GM10266 (cell line): ENCODE measurements at regions not wholly inside any gene's neighbourhood (a gene's known extent, or its start where the extent isn't known, plus 50 kb on each side); places are given as distances from the start of the nearest gene placed in this dataset.

Experiments used
- DNase-seq: peaks from one replicate; pipeline ENCODE4 v3.0.0; 2012; ENCODE audit errors: extremely low spot score
- CTCF ChIP-seq: IDR thresholded peaks from 2 replicates; pipeline ENCODE4 v1.5.1; 2012; ENCODE audit warnings: mild to moderate bottlenecking, low read depth; ENCODE audit not compliant: control insufficient read depth, insufficient read depth; ENCODE audit errors: missing control alignments

DNA sequence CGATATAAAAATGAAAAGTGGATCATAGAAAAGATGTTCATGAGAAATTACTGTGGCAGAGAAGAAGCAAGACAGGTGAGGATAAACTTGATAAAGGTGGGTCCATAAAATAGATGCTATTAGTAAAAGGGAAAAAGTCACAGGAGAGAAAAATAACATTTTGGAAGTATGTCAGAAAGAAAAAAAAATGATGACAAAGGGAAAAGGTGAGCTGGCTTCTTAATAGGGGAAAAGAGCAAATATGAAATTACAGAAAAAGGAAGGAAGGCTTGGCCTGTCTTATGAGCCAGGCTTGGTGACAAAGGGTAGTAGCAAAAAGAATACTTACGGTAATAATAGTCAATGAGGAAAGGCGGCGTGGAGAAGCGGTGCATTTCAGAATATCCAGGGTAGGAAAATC is 386.1 kb downstream of the RWDD3 start:
- no peak for DNase-seq
- no peak for TF ChIP-seq CTCF

DNA sequence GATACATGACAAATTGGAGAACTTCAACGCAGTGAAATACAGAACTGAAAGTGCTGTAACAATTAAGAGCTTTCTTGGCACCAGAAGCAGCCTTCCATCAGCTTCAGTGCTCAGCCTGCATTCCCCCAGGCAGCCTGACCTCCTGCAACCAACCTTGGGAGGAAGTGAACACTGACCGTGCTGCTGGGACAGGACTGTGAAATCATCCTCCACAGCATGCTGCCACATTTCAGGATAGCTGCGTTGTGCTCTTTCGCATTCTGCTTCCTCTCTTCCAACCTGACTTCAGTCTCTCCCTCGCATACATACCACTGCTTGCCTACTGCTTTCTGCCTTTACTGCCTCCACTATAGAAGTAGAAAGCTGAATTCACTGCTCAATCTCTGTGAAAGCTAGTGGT is 388.6 kb downstream of the RWDD3 start:
- no peak for DNase-seq
- TF ChIP-seq CTCF: no peak

- no peak for TF ChIP-seq CTCF
Observed at GRCh38 chr1:95625224-95625623, 391.2 kb downstream of the RWDD3 start.

GRCh38 chr1:95627244-95627643 is 393.2 kb downstream of the RWDD3 start:
- no peak for DNase-seq
- TF ChIP-seq CTCF: no peak

More at GRCh38 chr1:95625224-95625623, 391.2 kb downstream of the RWDD3 start:
- no peak for DNase-seq

- no peak for TF ChIP-seq CTCF
- DNase-seq: no peak
Observed at GRCh38 chr1:95631695-95632094, 397.7 kb downstream of the RWDD3 start.

DNA sequence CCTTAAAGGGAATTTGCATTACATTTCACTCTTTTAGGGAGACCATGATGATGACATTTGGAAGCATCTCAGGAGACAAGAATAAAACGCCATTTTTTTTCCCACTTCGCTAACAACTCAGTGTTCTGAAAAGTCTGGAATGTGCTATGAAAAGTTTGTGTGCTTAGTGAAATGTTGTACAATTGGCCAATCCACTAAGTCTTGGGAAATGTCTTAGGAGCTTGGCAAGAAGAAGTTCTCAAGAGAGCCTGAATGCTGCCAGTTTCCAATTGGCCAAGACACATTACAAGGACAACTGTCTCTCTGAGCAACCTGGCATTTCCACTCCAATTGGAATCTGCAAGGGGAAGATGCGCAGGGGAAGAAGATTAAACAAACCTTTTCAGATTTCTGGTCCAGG is 401.8 kb downstream of the RWDD3 start:
- no peak for DNase-seq
- no peak for TF ChIP-seq CTCF

- no peak for DNase-seq
- no peak for TF ChIP-seq CTCF
Observed at GRCh38 chr1:95636897-95637296, 402.9 kb downstream of the RWDD3 start.
